Activated B cell treated with CpG ODN at 0.5 μM for 24 hours (primary cell): ENCODE measurements at regions not wholly inside any gene's neighbourhood (a gene's known extent, or its start where the extent isn't known, plus 50 kb on each side); places are given as distances from the start of the nearest gene placed in this dataset.

Experiments
- ATAC-seq: fragments of 200-7000 bp; cut with Tn5 transposase; one replicate; pipeline ENCODE4 v1.10.0; 2021; ENCODE audit warnings: low read depth, mild to moderate bottlenecking, moderate library complexity
- CTCF ChIA-PET: fragments of 350-600 bp; sonication (Branson Sonifier 250); formaldehyde crosslinking; loops from one replicate; lab custom pipeline; 2021; ENCODE audit warnings: antibody characterized with exemption; lab: Charles Lee
- POLR2A ChIA-PET: fragments of 350-600 bp; sonication (Branson Sonifier 250); formaldehyde crosslinking; loops from one replicate; lab custom pipeline; 2021; ENCODE audit warnings: antibody characterized with exemption; lab: Charles Lee
- DNase-seq: peaks from one replicate; pipeline ENCODE4 v3.0.0; 2022
- H3K27ac Mint-ChIP-seq: one replicate; pipeline ENCODE4 v1.8.0; 2020; ENCODE audit warnings: mixed read lengths
- H3K27me3 Mint-ChIP-seq: one replicate; pipeline ENCODE4 v1.8.0; 2021; ENCODE audit warnings: mixed read lengths
- H3K36me3 Mint-ChIP-seq: one replicate; pipeline ENCODE4 v1.8.0; 2021; ENCODE audit warnings: low read depth, mixed read lengths
- H3K4me1 Mint-ChIP-seq: one replicate; pipeline ENCODE4 v1.8.0; 2021; ENCODE audit warnings: mixed read lengths
- H3K4me3 Mint-ChIP-seq: one replicate; pipeline ENCODE4 v1.8.0; 2020; ENCODE audit warnings: mild to moderate bottlenecking, mixed read lengths
- H3K9me3 Mint-ChIP-seq: one replicate; pipeline ENCODE4 v1.8.0; 2020; ENCODE audit warnings: mixed read lengths
- intact Hi-C: fragments of 100-400 bp; cut with micrococcal nuclease; formaldehyde crosslinking; loops from one replicate; pipeline ENCODE4 v1.15.1; 2024
- TF ChIP-seq, protein P1 (sequence below): fragments of 200-600 bp; IDR thresholded peaks from one replicate; pipeline ENCODE4 v1.8.0; 2022; ENCODE audit warnings: antibody characterized with exemption, mild to moderate bottlenecking

DNA sequence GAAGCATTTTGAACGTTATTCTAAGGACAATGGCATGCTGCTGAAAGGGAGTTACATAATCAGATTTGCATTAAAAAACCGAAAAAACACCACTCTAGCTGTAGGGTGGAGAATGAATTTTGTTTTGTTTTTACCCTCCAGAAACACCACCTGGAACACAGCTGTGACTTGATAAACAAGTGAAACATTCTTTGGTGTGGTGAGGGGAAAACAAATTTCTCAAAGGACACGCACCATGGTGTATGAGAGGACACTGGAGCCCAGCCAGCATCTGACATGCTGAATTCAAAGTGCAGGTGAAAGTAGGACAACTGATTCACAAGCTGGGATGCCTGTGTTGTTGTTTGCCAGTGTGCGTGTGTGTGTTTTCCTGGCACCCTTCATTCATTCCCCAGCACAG is 554.5 kb upstream of the TBL1XR1 start:
- Mint-ChIP-seq H3K4me1 (no peaks in the 10 kb centered on the region), H3K36me3 (no peaks in the 10 kb centered on the region), H3K27me3 (no peaks in the 10 kb centered on the region), H3K9me3 (no peaks in the 10 kb centered on the region), H3K27ac (no peak overlapping the region), H3K4me3 (no peak overlapping the region)
- DNase-seq (no peak), ATAC-seq (no peak)
- POLR2A ChIA-PET = no interaction called here
- TF ChIP-seq, protein P1, sequence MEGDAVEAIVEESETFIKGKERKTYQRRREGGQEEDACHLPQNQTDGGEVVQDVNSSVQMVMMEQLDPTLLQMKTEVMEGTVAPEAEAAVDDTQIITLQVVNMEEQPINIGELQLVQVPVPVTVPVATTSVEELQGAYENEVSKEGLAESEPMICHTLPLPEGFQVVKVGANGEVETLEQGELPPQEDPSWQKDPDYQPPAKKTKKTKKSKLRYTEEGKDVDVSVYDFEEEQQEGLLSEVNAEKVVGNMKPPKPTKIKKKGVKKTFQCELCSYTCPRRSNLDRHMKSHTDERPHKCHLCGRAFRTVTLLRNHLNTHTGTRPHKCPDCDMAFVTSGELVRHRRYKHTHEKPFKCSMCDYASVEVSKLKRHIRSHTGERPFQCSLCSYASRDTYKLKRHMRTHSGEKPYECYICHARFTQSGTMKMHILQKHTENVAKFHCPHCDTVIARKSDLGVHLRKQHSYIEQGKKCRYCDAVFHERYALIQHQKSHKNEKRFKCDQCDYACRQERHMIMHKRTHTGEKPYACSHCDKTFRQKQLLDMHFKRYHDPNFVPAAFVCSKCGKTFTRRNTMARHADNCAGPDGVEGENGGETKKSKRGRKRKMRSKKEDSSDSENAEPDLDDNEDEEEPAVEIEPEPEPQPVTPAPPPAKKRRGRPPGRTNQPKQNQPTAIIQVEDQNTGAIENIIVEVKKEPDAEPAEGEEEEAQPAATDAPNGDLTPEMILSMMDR = no peak
- intact Hi-C loops = no loop called here
- CTCF ChIA-PET = interaction anchor here (0.5 kb wide), 1 partner anchor 17 kb away, joined by 3 read pairs; no protein-coding TSS in a partner anchor

DNA sequence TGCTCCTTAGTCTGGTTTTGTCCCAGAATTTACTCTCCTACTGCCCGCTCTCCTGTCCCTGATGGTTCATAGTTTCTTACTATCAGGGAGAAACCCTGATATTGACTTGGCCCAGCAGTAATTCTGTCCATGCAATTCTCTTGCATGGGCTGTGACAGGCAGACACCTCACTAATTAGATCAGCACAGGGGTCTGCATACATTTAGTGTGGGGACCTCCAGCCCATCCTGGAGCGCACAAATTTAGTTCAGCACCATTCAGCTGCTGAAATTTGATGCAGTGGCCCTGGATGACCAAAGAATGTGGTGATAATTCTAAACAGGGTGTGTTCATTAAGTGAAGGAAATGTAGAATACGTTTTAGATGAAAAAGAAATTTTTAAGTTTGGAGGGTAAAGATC is 555.5 kb upstream of the TBL1XR1 start:
- ATAC-seq = no peak
- TF ChIP-seq, protein P1 = no peak
- DNase-seq = no peak
- ChIA-PET CTCF (no interaction called here), POLR2A (no interaction called here)
- Mint-ChIP-seq H3K4me3 (no peak overlapping the region), H3K27ac (no peak overlapping the region), H3K36me3 (no peaks in the 10 kb centered on the region), H3K9me3 (no peaks in the 10 kb centered on the region), H3K27me3 (no peaks in the 10 kb centered on the region), H3K4me1 (no peaks in the 10 kb centered on the region)
- intact Hi-C loops = no loop called here

DNA sequence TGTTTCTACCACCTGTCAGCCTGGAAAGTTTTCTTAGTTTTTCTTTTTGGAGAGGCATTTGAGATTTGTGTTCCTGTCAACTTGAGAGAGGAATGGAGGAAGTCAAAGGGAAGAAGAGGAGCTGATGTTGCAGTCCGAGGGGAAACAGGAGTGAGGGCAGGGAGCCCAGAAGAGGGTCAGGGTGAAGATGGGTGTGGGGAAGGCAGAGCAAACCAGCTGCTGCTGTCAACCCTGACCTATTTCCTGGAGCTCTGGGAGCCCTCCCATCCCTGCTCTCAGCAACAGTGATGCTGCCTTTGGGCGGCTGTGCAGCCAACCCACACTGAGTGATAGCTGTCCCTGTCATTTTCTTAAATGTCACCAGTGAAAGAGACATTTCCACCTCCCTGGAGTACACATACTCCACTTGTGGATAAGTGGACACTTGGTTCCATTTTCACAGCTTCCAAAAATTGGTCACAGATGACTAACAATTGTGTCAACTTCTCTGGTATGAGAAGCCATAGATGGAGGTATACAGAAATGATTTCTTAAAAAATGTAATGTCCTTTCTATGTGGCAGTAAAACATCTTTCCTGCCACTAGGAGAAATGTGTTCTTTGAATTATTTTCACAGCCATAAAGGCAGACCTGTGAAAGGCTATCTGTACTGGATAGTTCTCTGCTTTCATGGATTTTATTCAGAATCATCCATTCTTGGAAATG is 556.3 kb upstream of the TBL1XR1 start:
- Mint-ChIP-seq H3K27me3 (no peaks in the 10 kb centered on the region), H3K4me3 (no peak overlapping the region), H3K9me3 (no peaks in the 10 kb centered on the region), H3K4me1 (no peaks in the 10 kb centered on the region), H3K36me3 (no peaks in the 10 kb centered on the region), H3K27ac (no peak overlapping the region)
- ChIA-PET CTCF (no interaction called here), POLR2A (no interaction called here)
- DNase-seq (no peak), ATAC-seq (no peak)
- TF ChIP-seq, protein P1 = no peak
- intact Hi-C loops = no loop called here

DNA sequence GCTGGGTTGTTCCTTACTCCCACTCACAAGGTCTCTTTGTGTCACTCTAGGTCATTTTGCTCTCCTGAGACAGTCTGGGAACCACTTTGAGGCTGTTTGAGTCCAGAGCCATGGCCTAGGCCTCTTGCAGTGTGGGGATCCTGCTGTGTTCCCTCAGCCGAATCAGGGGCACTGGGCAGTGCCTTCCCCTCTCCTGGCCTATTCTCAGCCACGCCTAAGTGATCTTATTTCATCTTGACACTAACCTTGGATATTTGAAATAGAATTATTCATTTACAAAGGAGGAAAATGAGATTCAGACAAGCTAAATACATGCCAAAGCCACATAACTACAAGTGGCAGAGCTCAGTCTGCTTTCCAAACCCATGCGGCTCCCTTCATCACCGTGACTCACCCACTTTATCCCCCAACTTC is 557.2 kb upstream of the TBL1XR1 start:
- intact Hi-C loops = no loop called here
- no peak for ATAC-seq
- no peaks in the 10 kb centered on the region for H3K36me3 Mint-ChIP-seq
- CTCF ChIA-PET = no interaction called here
- no peak overlapping the region for H3K4me3 Mint-ChIP-seq
- POLR2A ChIA-PET = no interaction called here
- no peak overlapping the region for H3K27ac Mint-ChIP-seq
- TF ChIP-seq, protein P1 = no peak
- no peaks in the 10 kb centered on the region for H3K4me1 Mint-ChIP-seq
- no peaks in the 10 kb centered on the region for H3K27me3 Mint-ChIP-seq
- DNase-seq = no peak
- H3K9me3 Mint-ChIP-seq = no peaks in the 10 kb centered on the region

DNA sequence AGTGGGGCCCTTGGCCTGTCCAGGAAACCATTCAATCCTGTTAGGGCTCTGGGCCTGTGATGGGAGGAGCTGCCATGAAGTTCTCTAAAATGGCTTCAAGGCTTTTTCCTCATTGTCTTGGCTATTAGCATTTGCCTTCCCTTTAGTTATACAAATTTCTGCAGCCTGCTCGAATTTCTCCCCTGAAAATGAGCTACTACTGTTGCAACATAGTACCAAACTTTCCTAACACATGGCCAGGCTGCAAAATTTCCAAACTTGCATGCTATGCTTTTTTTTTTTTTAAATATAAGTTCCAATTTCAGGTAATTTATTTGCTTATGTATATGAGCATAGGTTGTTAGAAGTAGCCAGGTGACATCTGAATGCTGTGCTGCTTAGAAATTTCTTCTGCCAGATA is 560.8 kb upstream of the TBL1XR1 start:
- POLR2A ChIA-PET = no interaction called here
- DNase-seq (no peak), ATAC-seq (no peak)
- Mint-ChIP-seq H3K27me3 (no peaks in the 10 kb centered on the region), H3K4me1 (no peaks in the 10 kb centered on the region), H3K4me3 (no peak overlapping the region), H3K27ac (no peak overlapping the region), H3K9me3 (no peaks in the 10 kb centered on the region), H3K36me3 (no peaks in the 10 kb centered on the region)
- CTCF ChIA-PET = no interaction called here
- TF ChIP-seq, protein P1 = no peak
- intact Hi-C loops = no loop called here
